SK-N-SH treated with all-trans-retinoic acid at 6 μM for 48 hours (cell line): ENCODE measurements at regions not wholly inside any gene's neighbourhood (a gene's known extent, or its start where the extent isn't known, plus 50 kb on each side); places are given as distances from the start of the nearest gene placed in this dataset.

Source experiments
- ATAC-seq: fragments of 200-7000 bp; cut with Tn5 transposase; 3 replicates; pipeline ENCODE4 v1.9.1; 2020; ENCODE audit warnings: mild to moderate bottlenecking, moderate library complexity
- ARNTL ChIP-seq: fragments of 450-650 bp; formaldehyde crosslinking; IDR thresholded peaks from 2 replicates; pipeline ENCODE4 v1.5.0; 2020; ENCODE audit warnings: low read depth, mild to moderate bottlenecking, moderate library complexity, borderline replicate concordance
- BACH2 ChIP-seq: fragments of 250-450 bp; sonication (Bioruptor Pico); IDR thresholded peaks from 2 replicates; pipeline ENCODE4 v1.9.0; 2021; ENCODE audit warnings: mild to moderate bottlenecking, borderline replicate concordance
- CSDC2 ChIP-seq: fragments of 250-450 bp; sonication (Bioruptor Pico); IDR thresholded peaks from 2 replicates; pipeline ENCODE4 v1.5.0; 2020; ENCODE audit warnings: mild to moderate bottlenecking, moderate library complexity
- CSRNP3 ChIP-seq: fragments of 250-450 bp; sonication (Bioruptor Pico); IDR thresholded peaks from 2 replicates; pipeline ENCODE4 v1.5.1; 2021; ENCODE audit warnings: mild to moderate bottlenecking, moderate library complexity
- ESRRG ChIP-seq: fragments of 250-450 bp; sonication (Bioruptor Pico); IDR thresholded peaks from 2 replicates; pipeline ENCODE4 v1.6.1; 2021; ENCODE audit warnings: mild to moderate bottlenecking
- GLIS3 ChIP-seq: fragments of 250-450 bp; sonication (Bioruptor Pico); IDR thresholded peaks from 2 replicates; pipeline ENCODE4 v1.5.0; 2020; ENCODE audit warnings: mild to moderate bottlenecking, moderate library complexity
- ISL1 ChIP-seq: fragments of 250-450 bp; sonication (Bioruptor Pico); IDR thresholded peaks from 2 replicates; pipeline ENCODE4 v2.1.2; 2022; ENCODE audit warnings: mild to moderate bottlenecking, moderate library complexity
- OSR1 ChIP-seq: fragments of 250-450 bp; sonication (Bioruptor Pico); IDR thresholded peaks from 2 replicates; pipeline ENCODE4 v1.8.0; 2022; ENCODE audit warnings: moderate library complexity, mild to moderate bottlenecking, inconsistent platforms
- PATZ1 ChIP-seq: fragments of 250-450 bp; sonication (Bioruptor Pico); IDR thresholded peaks from 2 replicates; pipeline ENCODE4 v1.8.0; 2020; ENCODE audit warnings: mild to moderate bottlenecking, moderate library complexity, borderline replicate concordance
- POU6F1 ChIP-seq: fragments of 250-450 bp; sonication (Bioruptor Pico); IDR thresholded peaks from 2 replicates; pipeline ENCODE4 v1.8.0; 2021; ENCODE audit warnings: low read depth, mild to moderate bottlenecking, moderate library complexity, borderline replicate concordance
- PPARA ChIP-seq: fragments of 250-450 bp; sonication (Bioruptor Pico); IDR thresholded peaks from 2 replicates; pipeline ENCODE4 v1.5.0; 2020; ENCODE audit warnings: mild to moderate bottlenecking, borderline replicate concordance
- RARB ChIP-seq: fragments of 250-450 bp; sonication (Bioruptor Pico); IDR thresholded peaks from 2 replicates; pipeline ENCODE4 v1.8.0; 2021; ENCODE audit warnings: mild to moderate bottlenecking, moderate library complexity
- TCF4 ChIP-seq: fragments of 250-450 bp; sonication (Bioruptor Pico); IDR thresholded peaks from 2 replicates; pipeline ENCODE4 v1.8.0; 2021; ENCODE audit warnings: mild to moderate bottlenecking, moderate library complexity, borderline replicate concordance
- TOX ChIP-seq: fragments of 250-450 bp; sonication (Bioruptor Pico); IDR thresholded peaks from 2 replicates; pipeline ENCODE4 v1.8.0; 2021; ENCODE audit warnings: mild to moderate bottlenecking, moderate library complexity, borderline replicate concordance
- TSHZ2 ChIP-seq: fragments of 250-450 bp; sonication (Bioruptor Pico); IDR thresholded peaks from 2 replicates; pipeline ENCODE4 v1.5.0; 2020; ENCODE audit warnings: mild to moderate bottlenecking, moderate library complexity
- ZC3H10 ChIP-seq: fragments of 250-450 bp; sonication (Bioruptor Pico); IDR thresholded peaks from 2 replicates; pipeline ENCODE4 v1.5.1; 2021; ENCODE audit warnings: mild to moderate bottlenecking, moderate library complexity
- ZFP3 ChIP-seq: fragments of 250-450 bp; sonication (Bioruptor Pico); IDR thresholded peaks from 2 replicates; pipeline ENCODE4 v1.5.0; 2020; ENCODE audit warnings: mild to moderate bottlenecking, moderate library complexity
- ZFP30 ChIP-seq: fragments of 450-650 bp; formaldehyde crosslinking; IDR thresholded peaks from 2 replicates; pipeline ENCODE4 v1.5.0; 2022; ENCODE audit warnings: mild to moderate bottlenecking, moderate library complexity
- ZNF565 ChIP-seq: fragments of 450-650 bp; formaldehyde crosslinking; conservative IDR thresholded peaks from 2 replicates; pipeline ENCODE4 v1.5.0; 2020; ENCODE audit warnings: low read depth, mild to moderate bottlenecking, moderate library complexity
- ZNF70 ChIP-seq: fragments of 450-650 bp; formaldehyde crosslinking; IDR thresholded peaks from 2 replicates; pipeline ENCODE4 v1.5.0; 2020; ENCODE audit warnings: mild to moderate bottlenecking, moderate library complexity
- ZNF8 ChIP-seq: fragments of 450-650 bp; formaldehyde crosslinking; IDR thresholded peaks from 2 replicates; pipeline ENCODE4 v1.5.0; 2020; ENCODE audit warnings: mild to moderate bottlenecking, moderate library complexity
- TF ChIP-seq, protein P1 (sequence below): fragments of 250-450 bp; sonication (Bioruptor Pico); IDR thresholded peaks from 2 replicates; pipeline ENCODE4 v1.5.1; 2020; ENCODE audit warnings: low read depth, mild to moderate bottlenecking, moderate library complexity

DNA sequence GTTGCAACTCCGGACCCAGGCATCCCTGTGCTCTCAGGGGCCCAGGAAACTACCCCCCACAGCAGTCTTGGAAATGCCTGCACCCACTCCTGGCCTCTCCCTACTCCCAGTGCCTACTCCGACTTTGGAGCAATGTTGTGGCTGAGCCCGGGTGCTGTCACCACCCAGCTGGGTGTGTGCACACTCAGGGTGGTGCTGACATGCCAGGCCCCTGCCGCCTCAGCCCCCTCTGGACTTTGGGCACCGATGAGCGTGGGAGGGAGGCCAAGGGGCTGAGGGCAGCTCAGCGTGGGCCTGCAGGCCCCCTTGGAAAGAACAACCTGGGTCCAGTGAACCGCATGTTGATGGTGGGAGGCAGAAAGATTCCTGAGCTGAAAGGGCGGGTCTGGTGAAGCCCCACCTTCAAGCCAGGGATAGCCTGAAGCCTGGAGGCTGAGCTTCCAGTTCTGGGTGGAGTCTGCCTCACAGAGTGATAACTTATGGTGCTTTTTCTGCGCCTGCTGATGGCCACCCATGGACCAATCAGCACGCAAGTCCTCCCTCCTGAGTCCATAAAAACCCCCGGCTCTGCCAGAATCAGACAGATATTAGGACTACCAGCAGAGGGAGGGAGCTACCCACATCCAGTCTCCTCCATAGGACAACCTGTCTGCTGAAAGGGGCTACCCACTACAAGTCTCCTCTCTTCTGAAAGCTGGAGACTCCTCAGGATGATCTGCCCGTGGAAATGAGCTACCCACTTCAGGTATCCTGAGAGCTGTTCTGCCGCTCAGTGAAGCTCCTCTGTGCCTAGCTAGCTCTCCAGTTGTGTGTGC lies 380.4 kb upstream of the SORCS1 start:
- TF ChIP-seq GLIS3 (CRISPR knock-in tag): no peak
- no peak for TF ChIP-seq ZC3H10
- TF ChIP-seq, protein P1, sequence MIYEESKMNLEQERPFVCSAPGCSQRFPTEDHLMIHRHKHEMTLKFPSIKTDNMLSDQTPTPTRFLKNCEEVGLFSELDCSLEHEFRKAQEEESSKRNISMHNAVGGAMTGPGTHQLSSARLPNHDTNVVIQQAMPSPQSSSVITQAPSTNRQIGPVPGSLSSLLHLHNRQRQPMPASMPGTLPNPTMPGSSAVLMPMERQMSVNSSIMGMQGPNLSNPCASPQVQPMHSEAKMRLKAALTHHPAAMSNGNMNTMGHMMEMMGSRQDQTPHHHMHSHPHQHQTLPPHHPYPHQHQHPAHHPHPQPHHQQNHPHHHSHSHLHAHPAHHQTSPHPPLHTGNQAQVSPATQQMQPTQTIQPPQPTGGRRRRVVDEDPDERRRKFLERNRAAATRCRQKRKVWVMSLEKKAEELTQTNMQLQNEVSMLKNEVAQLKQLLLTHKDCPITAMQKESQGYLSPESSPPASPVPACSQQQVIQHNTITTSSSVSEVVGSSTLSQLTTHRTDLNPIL: no peak
- TF ChIP-seq TOX (CRISPR knock-in tag): no peak
- TF ChIP-seq PATZ1 (CRISPR knock-in tag): no peak
- TF ChIP-seq OSR1 (CRISPR knock-in tag): no peak
- TF ChIP-seq ZNF70: no peak
- no peak for TF ChIP-seq POU6F1 (CRISPR knock-in tag)
- no peak for TF ChIP-seq BACH2 (CRISPR knock-in tag)
- no peak for TF ChIP-seq CSRNP3
- TF ChIP-seq ESRRG (CRISPR knock-in tag): no peak
- no peak for TF ChIP-seq PPARA (CRISPR knock-in tag)
- TF ChIP-seq ZNF8 (CRISPR knock-in tag): no peak
- TF ChIP-seq TCF4: no peak
- TF ChIP-seq RARB: no peak
- no peak for TF ChIP-seq TSHZ2 (CRISPR knock-in tag)
- no peak for TF ChIP-seq ZNF565 (CRISPR knock-in tag)
- no peak for TF ChIP-seq ARNTL (CRISPR knock-in tag)
- no peak for TF ChIP-seq ISL1 (CRISPR knock-in tag)
- TF ChIP-seq, all 23 proteins: peak for 0
- ATAC-seq: peak; percentile 21; the same call in 1 of the 3 replicates

DNA sequence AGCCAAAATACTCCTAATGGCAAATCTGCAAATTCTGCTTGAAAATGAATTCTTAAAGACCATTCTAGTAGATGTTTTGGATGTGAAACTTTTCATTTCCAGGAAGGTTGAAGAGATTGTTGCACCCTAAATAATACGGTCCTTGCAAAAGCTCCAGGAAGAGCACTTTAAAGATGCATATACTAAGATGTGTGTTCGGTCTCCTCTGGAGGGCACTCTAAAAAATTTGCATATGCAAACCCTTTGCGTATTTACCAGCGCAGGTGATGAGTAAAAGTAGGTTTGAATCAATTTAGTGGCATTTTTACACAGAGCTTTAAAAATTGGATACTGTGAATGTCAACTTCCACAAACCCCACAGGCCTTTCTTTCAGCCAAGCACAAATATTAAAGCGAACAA lies 378.1 kb upstream of the SORCS1 start:
- ATAC-seq: no peak
- TF ChIP-seq ESRRG (CRISPR knock-in tag): no peak
- TF ChIP-seq ZFP30: no peak
- no peak for TF ChIP-seq CSRNP3
- no peak for TF ChIP-seq ZFP3 (CRISPR knock-in tag)
- no peak for TF ChIP-seq ARNTL (CRISPR knock-in tag)
- TF ChIP-seq TOX (CRISPR knock-in tag): no peak
- TF ChIP-seq, protein P1: no peak
- no peak for TF ChIP-seq TCF4
- no peak for TF ChIP-seq GLIS3 (CRISPR knock-in tag)
- no peak for TF ChIP-seq ZNF565 (CRISPR knock-in tag)
- no peak for TF ChIP-seq BACH2 (CRISPR knock-in tag)
- no peak for TF ChIP-seq RARB
- no peak for TF ChIP-seq OSR1 (CRISPR knock-in tag)
- no peak for TF ChIP-seq ISL1 (CRISPR knock-in tag)
- TF ChIP-seq ZC3H10: no peak
- TF ChIP-seq CSDC2 (CRISPR knock-in tag): no peak
- TF ChIP-seq, all 23 proteins: peak for 0
